Fibroblast of lung (primary cell): ENCODE measurements at regions not wholly inside any gene's neighbourhood (a gene's known extent, or its start where the extent isn't known, plus 50 kb on each side); places are given as distances from the start of the nearest gene placed in this dataset.
A peak's percentile ranks its signal among the peaks of the same experiment; 100 is the strongest.

Experiments
- DNase-seq, 2 donors: peaks; one replicate each; pipeline versions ENCODE4 v3.0.0 to v3.0.0-alpha.2; 2010; ENCODE audit warnings: low read depth in 2 of 2
- H2AFZ ChIP-seq: 2 replicates; pipeline ENCODE4 v1.5.1; 2012; ENCODE audit warnings: low read length, control low read depth, inconsistent platforms
- H3K27ac ChIP-seq: 2 replicates; pipeline ENCODE4 v1.5.1; 2011; ENCODE audit warnings: low read length, control low read depth; ENCODE audit not compliant: insufficient read depth
- H3K27me3 ChIP-seq: 2 replicates; pipeline ENCODE4 v1.5.1; 2011; ENCODE audit warnings: mild to moderate bottlenecking, low read length; ENCODE audit not compliant: control insufficient read depth, insufficient read depth
- H3K36me3 ChIP-seq: 2 replicates; pipeline ENCODE4 v1.5.1; 2011; ENCODE audit warnings: low read length; ENCODE audit not compliant: control insufficient read depth, insufficient read depth
- H3K4me1 ChIP-seq: 2 replicates; pipeline ENCODE4 v1.5.1; 2011; ENCODE audit warnings: low read length; ENCODE audit not compliant: control insufficient read depth, insufficient read depth; ENCODE audit errors: extremely low read depth
- H3K4me2 ChIP-seq: 2 replicates; pipeline ENCODE4 v1.5.1; 2011; ENCODE audit warnings: low read length, control low read depth; ENCODE audit not compliant: insufficient read depth; ENCODE audit errors: extremely low read depth
- H3K4me3 ChIP-seq, 4 experiments: fragments of 200-600 bp in 1 of 4; sonication (generic) in 1 of 4; replicated peaks in 1 of 4; 2 replicates each; pipeline ENCODE4 v1.5.1; 2011 to 2016; ENCODE audit warnings: low read length in 4 of 4, low read depth in 3 of 4, mild to moderate bottlenecking in 3 of 4, control low read depth in 2 of 4, inconsistent platforms in 1 of 4, mixed read lengths in 1 of 4; ENCODE audit not compliant: insufficient read depth in 1 of 4; ENCODE audit errors: control extremely low read depth in 1 of 4
- H3K79me2 ChIP-seq: 2 replicates; pipeline ENCODE4 v1.5.1; 2012; ENCODE audit warnings: mild to moderate bottlenecking, low read length, inconsistent platforms; ENCODE audit not compliant: control insufficient read depth, insufficient read depth
- H3K9ac ChIP-seq: 2 replicates; pipeline ENCODE4 v1.5.1; 2011; ENCODE audit warnings: mild to moderate bottlenecking, low read length, control low read depth; ENCODE audit not compliant: insufficient read depth
- H3K9me3 ChIP-seq: 2 replicates; pipeline ENCODE4 v1.5.1; 2012; ENCODE audit warnings: low read depth, low read length; ENCODE audit not compliant: control insufficient read depth, insufficient read depth
- H4K20me1 ChIP-seq: 2 replicates; pipeline ENCODE4 v1.5.1; 2011; ENCODE audit warnings: low read length; ENCODE audit not compliant: control insufficient read depth, insufficient read depth; ENCODE audit errors: extremely low read depth
- CTCF ChIP-seq, 2 donors: IDR thresholded peaks in 1 of 2; conservative IDR thresholded peaks in 1 of 2; 1 replicate in 1 of 2; 2 replicates in 1 of 2; pipeline ENCODE4 v1.5.1; 2011 to 2012; ENCODE audit warnings: low read length in 2 of 2, control low read depth in 1 of 2, inconsistent platforms in 1 of 2, low read depth in 1 of 2, mild to moderate bottlenecking in 1 of 2
- EZH2 ChIP-seq: IDR thresholded peaks from 2 replicates; pipeline ENCODE4 v1.5.1; 2012; ENCODE audit warnings: low read length, control low read depth, mild to moderate bottlenecking; ENCODE audit errors: missing control alignments

GRCh38 chr20:56995149-56995548 lies 271.3 kb downstream of the BMP7 start:
- no peak for DNase-seq
- Histone ChIP-seq H3K27ac (no peak overlapping the region), H3K79me2 (no peaks in the 10 kb centered on the region), H3K36me3 (no peaks in the 10 kb centered on the region), H3K4me1 (no peaks in the 10 kb centered on the region), H3K27me3 (no peaks in the 10 kb centered on the region), H3K4me2 (no peak overlapping the region), H2AFZ (no peak overlapping the region), H3K4me3 (no peak overlapping the region), H4K20me1 (no peaks in the 10 kb centered on the region), H3K9ac (no peak overlapping the region), H3K9me3 (no peaks in the 10 kb centered on the region)
- TF ChIP-seq CTCF (conservative IDR thresholded peaks at IDR 0.05 in 1 of 2, IDR thresholded peaks at IDR 0.05 in 1 of 2; ENCODE audit: low read depth in 1 of 2, low read length in 2 of 2): no peak
- TF ChIP-seq EZH2: no peak

GRCh38 chr20:56995635-56996075 lies 270.8 kb downstream of the BMP7 start:
- H3K9me3 ChIP-seq: no peaks in the 10 kb centered on the region
- no peaks in the 10 kb centered on the region for H3K4me1 ChIP-seq
- TF ChIP-seq EZH2 (no peak), CTCF (conservative IDR thresholded peaks at IDR 0.05 in 1 of 2, IDR thresholded peaks at IDR 0.05 in 1 of 2; ENCODE audit: low read depth in 1 of 2, low read length in 2 of 2) (peak in 1 of 2 donors; percentile 37)
- no peaks in the 10 kb centered on the region for H3K36me3 ChIP-seq
- H3K27me3 ChIP-seq: no peaks in the 10 kb centered on the region
- H3K27ac ChIP-seq: no peak overlapping the region
- no peak overlapping the region for H3K4me2 ChIP-seq
- no peak overlapping the region for H3K9ac ChIP-seq
- no peak overlapping the region for H2AFZ ChIP-seq
- DNase-seq: no peak
- H4K20me1 ChIP-seq: no peaks in the 10 kb centered on the region
- H3K79me2 ChIP-seq: no peaks in the 10 kb centered on the region
- no peak overlapping the region for H3K4me3 ChIP-seq

- no peak for DNase-seq
- H3K79me2 ChIP-seq: no peaks in the 10 kb centered on the region
- no peaks in the 10 kb centered on the region for H3K4me1 ChIP-seq
- H3K4me2 ChIP-seq: no peak overlapping the region
- no peaks in the 10 kb centered on the region for H3K27me3 ChIP-seq
- no peak overlapping the region for H3K27ac ChIP-seq
- H3K36me3 ChIP-seq: no peaks in the 10 kb centered on the region
- no peak overlapping the region for H3K4me3 ChIP-seq
- no peaks in the 10 kb centered on the region for H4K20me1 ChIP-seq
- H3K9me3 ChIP-seq: no peaks in the 10 kb centered on the region
- TF ChIP-seq EZH2: no peak
- TF ChIP-seq CTCF (conservative IDR thresholded peaks at IDR 0.05 in 1 of 2, IDR thresholded peaks at IDR 0.05 in 1 of 2; ENCODE audit: low read depth in 1 of 2, low read length in 2 of 2): no peak
- H2AFZ ChIP-seq: no peak overlapping the region
- H3K9ac ChIP-seq: no peak overlapping the region
These were observed 269.9 kb downstream of the BMP7 start for GRCh38 chr20:56996533-56996932.
